A549 (cell line): ENCODE measurements at regions not wholly inside any gene's neighbourhood (a gene's known extent, or its start where the extent isn't known, plus 50 kb on each side); places are given as distances from the start of the nearest gene placed in this dataset.

Experiments
- EP300 ChIP-seq, 2 experiments: fragments of >200 bp; sonication (Bioruptor Twin); formaldehyde crosslinking; IDR thresholded peaks; 2 replicates in 1 of 2; 3 replicates in 1 of 2; pipeline ENCODE4 v1.6.1; 2016 to 2017
- ESRRA ChIP-seq: fragments of 150-350 bp; IDR thresholded peaks from 2 replicates; pipeline ENCODE4 v1.6.1; 2014; ENCODE audit warnings: mild to moderate bottlenecking, low read length, borderline replicate concordance
- JUN ChIP-seq, 2 experiments: fragments of >200 bp; sonication (Bioruptor Twin); formaldehyde crosslinking; IDR thresholded peaks; 2 replicates in 1 of 2; 3 replicates in 1 of 2; pipeline ENCODE4 v1.6.1; 2016 to 2017
- MAZ ChIP-seq: fragments of 150-350 bp; IDR thresholded peaks from 2 replicates; pipeline ENCODE4 v1.6.1; 2014; ENCODE audit warnings: antibody characterized with exemption, low read depth, low read length, borderline replicate concordance
- NPAS2 ChIP-seq: fragments of 250-450 bp; sonication (Bioruptor Pico); IDR thresholded peaks from 2 replicates; pipeline ENCODE4 v1.8.0; 2022; ENCODE audit warnings: mild to moderate bottlenecking, moderate library complexity, borderline replicate concordance
- POLR2A ChIP-seq: IDR thresholded peaks from 2 replicates; pipeline ENCODE4 v1.6.1; 2012; ENCODE audit warnings: mild to moderate bottlenecking, low read length
- RCOR1 ChIP-seq: fragments of 150-350 bp; IDR thresholded peaks from 2 replicates; pipeline ENCODE4 v1.6.1; 2014; ENCODE audit warnings: antibody characterized with exemption, low read length, low read depth
- TP53 ChIP-seq: fragments of 250-450 bp; sonication (Bioruptor Pico); IDR thresholded peaks from 2 replicates; pipeline ENCODE4 v1.5.0; 2021; ENCODE audit warnings: mild to moderate bottlenecking, moderate library complexity
- ZC3H11A ChIP-seq: fragments of 450-650 bp; IDR thresholded peaks from 2 replicates; pipeline ENCODE4 v1.6.1; 2014; ENCODE audit warnings: antibody characterized with exemption, mild to moderate bottlenecking
- TF ChIP-seq, protein P1 (sequence below): fragments of >200 bp; sonication (Bioruptor Twin); formaldehyde crosslinking; IDR thresholded peaks from 3 replicates; pipeline ENCODE4 v1.5.1; 2016
- TF ChIP-seq, protein P2 (sequence below): fragments of 200-600 bp; sonication (generic); IDR thresholded peaks from 2 replicates; pipeline ENCODE4 v1.6.1; 2016; ENCODE audit warnings: antibody characterized with exemption, mild to moderate bottlenecking, moderate library complexity
- TF ChIP-seq, protein P3 (sequence below): fragments of 450-650 bp; IDR thresholded peaks from 2 replicates; pipeline ENCODE4 v1.6.1; 2014; ENCODE audit warnings: antibody characterized with exemption
- TF ChIP-seq, protein P4 (sequence below): fragments of >200 bp; sonication (Bioruptor Twin); formaldehyde crosslinking; IDR thresholded peaks from 3 replicates; pipeline ENCODE4 v1.6.1; 2016
- TF ChIP-seq, protein P5 (sequence below): IDR thresholded peaks from 2 replicates; pipeline ENCODE4 v1.6.1; 2012

DNA sequence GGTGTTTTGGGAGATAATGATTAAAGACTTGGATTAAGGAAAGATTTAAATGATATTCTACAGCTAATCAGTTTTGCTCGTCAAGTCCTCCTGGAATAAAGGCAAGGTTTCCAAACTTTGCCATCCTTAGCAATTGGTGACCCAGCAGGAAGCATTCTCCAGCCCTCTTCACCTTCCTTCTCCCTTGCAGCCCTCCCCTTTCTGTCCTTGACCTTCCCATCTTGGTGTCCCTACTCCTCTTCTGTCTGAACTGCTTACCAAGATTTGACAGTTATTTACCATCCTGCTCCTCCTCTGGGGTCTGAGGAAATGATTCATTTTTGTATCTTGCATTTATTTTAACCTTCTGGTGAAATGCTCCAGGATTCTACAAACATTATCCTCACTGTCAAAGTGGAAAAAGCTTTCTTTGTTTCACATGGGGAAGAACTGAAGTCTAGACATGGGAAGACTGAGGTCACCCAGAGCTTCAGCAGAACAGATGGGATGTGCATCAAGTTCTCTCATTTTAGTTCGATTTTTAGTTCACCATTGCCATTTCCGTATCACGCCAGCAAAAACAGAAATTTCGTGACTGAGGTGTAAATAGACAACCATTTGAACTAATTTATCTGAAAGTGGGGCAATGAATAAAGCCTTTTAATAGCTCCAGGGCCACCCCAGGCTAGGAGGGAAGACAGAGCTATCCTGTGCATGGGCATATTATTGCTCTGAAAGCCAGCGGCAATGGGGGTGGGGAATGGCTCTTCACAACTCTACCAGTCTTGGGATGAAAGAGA, 504.4 kb upstream of the PLXNA2 start:
- TF ChIP-seq POLR2A (no peak), EP300 (IDR thresholded peaks at IDR 0.05) (no peak), JUN (IDR thresholded peaks at IDR 0.05) (no peak), RCOR1 (no peak), ZC3H11A (no peak), ESRRA (no peak), TP53 (CRISPR knock-in tag) (no peak), NPAS2 (no peak), MAZ (no peak)
- TF ChIP-seq, protein P1, sequence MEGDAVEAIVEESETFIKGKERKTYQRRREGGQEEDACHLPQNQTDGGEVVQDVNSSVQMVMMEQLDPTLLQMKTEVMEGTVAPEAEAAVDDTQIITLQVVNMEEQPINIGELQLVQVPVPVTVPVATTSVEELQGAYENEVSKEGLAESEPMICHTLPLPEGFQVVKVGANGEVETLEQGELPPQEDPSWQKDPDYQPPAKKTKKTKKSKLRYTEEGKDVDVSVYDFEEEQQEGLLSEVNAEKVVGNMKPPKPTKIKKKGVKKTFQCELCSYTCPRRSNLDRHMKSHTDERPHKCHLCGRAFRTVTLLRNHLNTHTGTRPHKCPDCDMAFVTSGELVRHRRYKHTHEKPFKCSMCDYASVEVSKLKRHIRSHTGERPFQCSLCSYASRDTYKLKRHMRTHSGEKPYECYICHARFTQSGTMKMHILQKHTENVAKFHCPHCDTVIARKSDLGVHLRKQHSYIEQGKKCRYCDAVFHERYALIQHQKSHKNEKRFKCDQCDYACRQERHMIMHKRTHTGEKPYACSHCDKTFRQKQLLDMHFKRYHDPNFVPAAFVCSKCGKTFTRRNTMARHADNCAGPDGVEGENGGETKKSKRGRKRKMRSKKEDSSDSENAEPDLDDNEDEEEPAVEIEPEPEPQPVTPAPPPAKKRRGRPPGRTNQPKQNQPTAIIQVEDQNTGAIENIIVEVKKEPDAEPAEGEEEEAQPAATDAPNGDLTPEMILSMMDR, result no peak
- TF ChIP-seq, protein P2, sequence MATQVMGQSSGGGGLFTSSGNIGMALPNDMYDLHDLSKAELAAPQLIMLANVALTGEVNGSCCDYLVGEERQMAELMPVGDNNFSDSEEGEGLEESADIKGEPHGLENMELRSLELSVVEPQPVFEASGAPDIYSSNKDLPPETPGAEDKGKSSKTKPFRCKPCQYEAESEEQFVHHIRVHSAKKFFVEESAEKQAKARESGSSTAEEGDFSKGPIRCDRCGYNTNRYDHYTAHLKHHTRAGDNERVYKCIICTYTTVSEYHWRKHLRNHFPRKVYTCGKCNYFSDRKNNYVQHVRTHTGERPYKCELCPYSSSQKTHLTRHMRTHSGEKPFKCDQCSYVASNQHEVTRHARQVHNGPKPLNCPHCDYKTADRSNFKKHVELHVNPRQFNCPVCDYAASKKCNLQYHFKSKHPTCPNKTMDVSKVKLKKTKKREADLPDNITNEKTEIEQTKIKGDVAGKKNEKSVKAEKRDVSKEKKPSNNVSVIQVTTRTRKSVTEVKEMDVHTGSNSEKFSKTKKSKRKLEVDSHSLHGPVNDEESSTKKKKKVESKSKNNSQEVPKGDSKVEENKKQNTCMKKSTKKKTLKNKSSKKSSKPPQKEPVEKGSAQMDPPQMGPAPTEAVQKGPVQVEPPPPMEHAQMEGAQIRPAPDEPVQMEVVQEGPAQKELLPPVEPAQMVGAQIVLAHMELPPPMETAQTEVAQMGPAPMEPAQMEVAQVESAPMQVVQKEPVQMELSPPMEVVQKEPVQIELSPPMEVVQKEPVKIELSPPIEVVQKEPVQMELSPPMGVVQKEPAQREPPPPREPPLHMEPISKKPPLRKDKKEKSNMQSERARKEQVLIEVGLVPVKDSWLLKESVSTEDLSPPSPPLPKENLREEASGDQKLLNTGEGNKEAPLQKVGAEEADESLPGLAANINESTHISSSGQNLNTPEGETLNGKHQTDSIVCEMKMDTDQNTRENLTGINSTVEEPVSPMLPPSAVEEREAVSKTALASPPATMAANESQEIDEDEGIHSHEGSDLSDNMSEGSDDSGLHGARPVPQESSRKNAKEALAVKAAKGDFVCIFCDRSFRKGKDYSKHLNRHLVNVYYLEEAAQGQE, result no peak
- TF ChIP-seq, protein P3, sequence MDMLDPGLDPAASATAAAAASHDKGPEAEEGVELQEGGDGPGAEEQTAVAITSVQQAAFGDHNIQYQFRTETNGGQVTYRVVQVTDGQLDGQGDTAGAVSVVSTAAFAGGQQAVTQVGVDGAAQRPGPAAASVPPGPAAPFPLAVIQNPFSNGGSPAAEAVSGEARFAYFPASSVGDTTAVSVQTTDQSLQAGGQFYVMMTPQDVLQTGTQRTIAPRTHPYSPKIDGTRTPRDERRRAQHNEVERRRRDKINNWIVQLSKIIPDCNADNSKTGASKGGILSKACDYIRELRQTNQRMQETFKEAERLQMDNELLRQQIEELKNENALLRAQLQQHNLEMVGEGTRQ, result no peak
- TF ChIP-seq, protein P4, sequence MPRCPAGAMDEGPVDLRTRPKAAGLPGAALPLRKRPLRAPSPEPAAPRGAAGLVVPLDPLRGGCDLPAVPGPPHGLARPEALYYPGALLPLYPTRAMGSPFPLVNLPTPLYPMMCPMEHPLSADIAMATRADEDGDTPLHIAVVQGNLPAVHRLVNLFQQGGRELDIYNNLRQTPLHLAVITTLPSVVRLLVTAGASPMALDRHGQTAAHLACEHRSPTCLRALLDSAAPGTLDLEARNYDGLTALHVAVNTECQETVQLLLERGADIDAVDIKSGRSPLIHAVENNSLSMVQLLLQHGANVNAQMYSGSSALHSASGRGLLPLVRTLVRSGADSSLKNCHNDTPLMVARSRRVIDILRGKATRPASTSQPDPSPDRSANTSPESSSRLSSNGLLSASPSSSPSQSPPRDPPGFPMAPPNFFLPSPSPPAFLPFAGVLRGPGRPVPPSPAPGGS, result no peak
- TF ChIP-seq, protein P5, sequence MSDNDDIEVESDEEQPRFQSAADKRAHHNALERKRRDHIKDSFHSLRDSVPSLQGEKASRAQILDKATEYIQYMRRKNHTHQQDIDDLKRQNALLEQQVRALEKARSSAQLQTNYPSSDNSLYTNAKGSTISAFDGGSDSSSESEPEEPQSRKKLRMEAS, result no peak
